Parathyroid adenoma (tissue), 2 donors: ENCODE measurements at regions not wholly inside any gene's neighbourhood (a gene's known extent, or its start where the extent isn't known, plus 50 kb on each side); places are given as distances from the start of the nearest gene placed in this dataset.

Experiments used
- H2AFZ ChIP-seq: fragments of 300-600 bp; sonication (generic); one replicate; pipeline ENCODE4 v1.7.0; 2017; ENCODE audit warnings: antibody characterized with exemption, mild to moderate bottlenecking
- H3K27ac ChIP-seq: fragments of 300-600 bp; sonication (generic); one replicate; pipeline ENCODE4 v1.7.0; 2017
- H3K27me3 ChIP-seq: fragments of 300-600 bp; sonication (generic); one replicate; pipeline ENCODE4 v1.7.0; 2017; ENCODE audit warnings: low read length; ENCODE audit not compliant: control insufficient read depth, insufficient read depth
- H3K36me3 ChIP-seq: fragments of 300-600 bp; sonication (generic); one replicate; pipeline ENCODE4 v1.7.0; 2017; ENCODE audit warnings: low read length; ENCODE audit not compliant: control insufficient read depth, insufficient read depth
- H3K4me1 ChIP-seq: fragments of 300-600 bp; sonication (generic); one replicate; pipeline ENCODE4 v1.7.0; 2017; ENCODE audit warnings: control low read depth
- H3K4me2 ChIP-seq: fragments of 300-600 bp; sonication (generic); one replicate; pipeline ENCODE4 v1.7.0; 2017; ENCODE audit warnings: low read length
- H3K4me3 ChIP-seq: fragments of 300-600 bp; sonication (generic); one replicate; pipeline ENCODE4 v1.7.0; 2017; ENCODE audit warnings: low read depth, low read length
- H3K79me2 ChIP-seq: fragments of 300-600 bp; sonication (generic); one replicate; pipeline ENCODE4 v1.7.0; 2017; ENCODE audit warnings: control low read depth
- H3K9ac ChIP-seq: fragments of 300-600 bp; sonication (generic); one replicate; pipeline ENCODE4 v1.7.0; 2017; ENCODE audit warnings: mild to moderate bottlenecking
- H3K9me3 ChIP-seq: fragments of 300-600 bp; sonication (generic); one replicate; pipeline ENCODE4 v1.7.0; 2017; ENCODE audit warnings: low read length; ENCODE audit not compliant: control insufficient read depth
- CTCF ChIP-seq: fragments of 300-600 bp; sonication (generic); IDR thresholded peaks from one replicate; pipeline ENCODE4 v1.7.0; 2017; ENCODE audit warnings: antibody characterized with exemption, mild to moderate bottlenecking
- donor health status: primary hyperparathyroidism.

DNA sequence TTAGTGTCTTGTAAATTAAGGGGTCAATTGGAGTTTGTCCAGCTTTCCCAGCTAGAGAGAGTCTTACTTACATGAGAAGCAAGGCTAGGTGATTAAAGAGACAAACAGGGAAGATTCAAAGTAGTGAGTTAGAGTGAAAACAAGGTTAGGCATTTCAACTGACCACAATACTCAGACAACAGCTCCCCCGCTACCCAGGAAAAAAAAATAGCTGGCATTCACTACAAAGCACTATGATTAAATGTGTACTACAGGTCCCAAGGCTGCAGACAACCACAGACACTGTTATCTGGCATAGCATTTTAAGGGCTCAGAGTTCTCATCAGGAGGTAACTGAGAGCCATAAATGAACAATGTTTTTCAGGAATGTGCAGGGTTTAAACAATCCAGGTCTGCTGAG, 680.9 kb downstream of the TMEM121 start:
- no peak overlapping the region for H3K27ac ChIP-seq
- H3K9me3 ChIP-seq = no peaks in the 10 kb centered on the region
- H3K4me1 ChIP-seq = no peaks in the 10 kb centered on the region
- no peaks in the 10 kb centered on the region for H3K36me3 ChIP-seq
- no peak overlapping the region for H3K9ac ChIP-seq
- no peak overlapping the region for H2AFZ ChIP-seq
- no peak overlapping the region for H3K4me3 ChIP-seq
- no peak overlapping the region for H3K4me2 ChIP-seq
- peaks cover 3% of the 10 kb centered on the region for H3K27me3 ChIP-seq
- no peak for TF ChIP-seq CTCF
- H3K79me2 ChIP-seq = no peaks in the 10 kb centered on the region

- H3K27ac ChIP-seq = no peak overlapping the region
- H3K4me1 ChIP-seq = no peaks in the 10 kb centered on the region
- TF ChIP-seq CTCF = no peak
- H3K9me3 ChIP-seq = no peaks in the 10 kb centered on the region
- H2AFZ ChIP-seq = no peak overlapping the region
- no peak overlapping the region for H3K4me2 ChIP-seq
- H3K36me3 ChIP-seq = no peaks in the 10 kb centered on the region
- H3K79me2 ChIP-seq = no peaks in the 10 kb centered on the region
- no peak overlapping the region for H3K9ac ChIP-seq
- H3K27me3 ChIP-seq = peaks cover 3% of the 10 kb centered on the region
- no peak overlapping the region for H3K4me3 ChIP-seq
Observed at GRCh38 chr14:106208794-106209193, 682.4 kb downstream of the TMEM121 start.

GRCh38 chr14:106209755-106210154, 683.4 kb downstream of the TMEM121 start:
- Histone ChIP-seq H3K4me3 (no peak overlapping the region), H3K27me3 (peaks cover 3% of the 10 kb centered on the region), H3K79me2 (no peaks in the 10 kb centered on the region), H3K4me1 (no peaks in the 10 kb centered on the region), H3K27ac (no peak overlapping the region), H3K36me3 (no peaks in the 10 kb centered on the region), H3K9ac (no peak overlapping the region), H2AFZ (no peak overlapping the region), H3K4me2 (no peak overlapping the region), H3K9me3 (no peaks in the 10 kb centered on the region)
- TF ChIP-seq CTCF = no peak

- TF ChIP-seq CTCF = no peak
- peaks cover 3% of the 10 kb centered on the region for H3K27me3 ChIP-seq
- no peak overlapping the region for H3K4me2 ChIP-seq
- no peak overlapping the region for H2AFZ ChIP-seq
- no peaks in the 10 kb centered on the region for H3K9me3 ChIP-seq
- no peaks in the 10 kb centered on the region for H3K79me2 ChIP-seq
- H3K27ac ChIP-seq = no peak overlapping the region
- no peak overlapping the region for H3K4me3 ChIP-seq
- H3K9ac ChIP-seq = no peak overlapping the region
- no peaks in the 10 kb centered on the region for H3K36me3 ChIP-seq
- H3K4me1 ChIP-seq = no peaks in the 10 kb centered on the region
Observed at GRCh38 chr14:106210650-106211049, 684.3 kb downstream of the TMEM121 start.

- Histone ChIP-seq H2AFZ (no peak overlapping the region), H3K9me3 (no peaks in the 10 kb centered on the region), H3K27me3 (no peaks in the 10 kb centered on the region), H3K27ac (no peak overlapping the region), H3K9ac (no peak overlapping the region), H3K4me3 (no peak overlapping the region), H3K36me3 (no peaks in the 10 kb centered on the region), H3K4me1 (no peaks in the 10 kb centered on the region), H3K79me2 (no peaks in the 10 kb centered on the region), H3K4me2 (no peak overlapping the region)
- no peak for TF ChIP-seq CTCF
Observed at GRCh38 chr14:106211334-106211900, 685.0 kb downstream of the TMEM121 start.
